Panc1 (cell line): ENCODE measurements at regions not wholly inside any gene's neighbourhood (a gene's known extent, or its start where the extent isn't known, plus 50 kb on each side); places are given as distances from the start of the nearest gene placed in this dataset.
A peak's percentile ranks its signal among the peaks of the same experiment; 100 is the strongest.

ENCODE experiments used
- ATAC-seq: fragments of 200-7000 bp; cut with Tn5 transposase; 2 replicates; pipeline ENCODE4 v1.9.1; 2020; ENCODE audit warnings: mild to moderate bottlenecking, moderate library complexity
- BruUV-seq: library from RNA; stranded (reverse); fragments of 400-500 nt; replicated peaks from 2 replicates; lab custom pipeline; 2021; lab: Mats Ljungman, UMichigan
- CTCF ChIA-PET: fragments of 300-600 bp; sonication (Branson Sonifier 250); formaldehyde crosslinking; loops from one replicate; lab custom pipeline; 2022; ENCODE audit warnings: antibody characterized with exemption; lab: Charles Lee
- POLR2A ChIA-PET: fragments of 300-600 bp; sonication (Branson Sonifier 250); formaldehyde crosslinking; loops from one replicate; lab custom pipeline; 2022; ENCODE audit warnings: antibody characterized with exemption; lab: Charles Lee
- DNase-seq: peaks from one replicate; pipeline ENCODE4 v3.0.0-alpha.2; 2010; ENCODE audit warnings: low read depth, low spot score
- H3K27ac ChIP-seq: 2 replicates; pipeline ENCODE4 v1.5.1; 2011; ENCODE audit warnings: mild to moderate bottlenecking, low read length, inconsistent platforms
- H3K27me3 ChIP-seq: fragments of 200-500 bp; sonication (Bioruptor generic); 2 replicates; pipeline ENCODE4 v1.6.0; 2014; ENCODE audit warnings: low read length, inconsistent platforms; ENCODE audit not compliant: control insufficient read depth, insufficient read depth
- H3K36me3 ChIP-seq: fragments of 200-500 bp; sonication (Bioruptor generic); 2 replicates; pipeline ENCODE4 v1.5.1; 2014; ENCODE audit warnings: inconsistent platforms, mild to moderate bottlenecking, low read length, moderate library complexity; ENCODE audit not compliant: control insufficient read depth, insufficient read depth
- H3K4me1 ChIP-seq: 2 replicates; pipeline ENCODE4 v1.5.1; 2011; ENCODE audit warnings: inconsistent platforms, mild to moderate bottlenecking, low read length, moderate library complexity; ENCODE audit not compliant: control insufficient read depth, insufficient read depth
- H3K4me3 ChIP-seq, 2 experiments: 2 replicates each; pipeline ENCODE4 v1.5.1; 2011 to 2012; ENCODE audit warnings: low read depth in 2 of 2, low read length in 2 of 2, mild to moderate bottlenecking in 2 of 2, inconsistent platforms in 1 of 2, moderate library complexity in 1 of 2
- H3K9me3 ChIP-seq: fragments of 200-500 bp; sonication (Bioruptor generic); 2 replicates; pipeline ENCODE4 v1.5.1; 2014; ENCODE audit warnings: low read depth, mild to moderate bottlenecking, inconsistent platforms, low read length, moderate library complexity; ENCODE audit not compliant: control insufficient read depth, insufficient read depth
- CTCF ChIP-seq: fragments of 450-650 bp; IDR thresholded peaks from 2 replicates; pipeline ENCODE4 v1.5.1; 2017; ENCODE audit warnings: mild to moderate bottlenecking
- POLR2AphosphoS5 ChIP-seq: IDR thresholded peaks from 2 replicates; pipeline ENCODE4 v1.6.1; 2012; ENCODE audit warnings: mild to moderate bottlenecking, low read depth, low read length, moderate library complexity
- SIN3A ChIP-seq: IDR thresholded peaks from 2 replicates; pipeline ENCODE4 v1.6.1; 2012; ENCODE audit warnings: low read depth, mild to moderate bottlenecking, low read length, moderate library complexity, borderline replicate concordance; ENCODE audit not compliant: insufficient read depth
- TCF7L2 ChIP-seq: IDR thresholded peaks from 2 replicates; pipeline ENCODE4 v1.6.1; 2011; ENCODE audit warnings: mild to moderate bottlenecking, low read depth, low read length, inconsistent platforms
- in situ Hi-C: cut with HindIII; loops from 2 replicates; pipeline ENCODE4 v1.10.0; 2016; ENCODE audit warnings: low sequenced_read_pairs, low pct_unique_long_range_greater_than_20kb
- intact Hi-C: fragments of 100-400 bp; cut with micrococcal nuclease; formaldehyde crosslinking; loops from one replicate; pipeline ENCODE4 v1.10.0; 2022; ENCODE audit not compliant: unreplicated experiment
- TF ChIP-seq, protein P1 (sequence below), 2 experiments: IDR thresholded peaks; 2 replicates each; pipeline ENCODE4 v1.6.1; 2011 to 2012; ENCODE audit warnings: low read depth in 2 of 2, control low read depth in 1 of 2, low read length in 1 of 2, mild to moderate bottlenecking in 1 of 2, moderate library complexity in 1 of 2; ENCODE audit not compliant: insufficient read depth in 1 of 2

DNA sequence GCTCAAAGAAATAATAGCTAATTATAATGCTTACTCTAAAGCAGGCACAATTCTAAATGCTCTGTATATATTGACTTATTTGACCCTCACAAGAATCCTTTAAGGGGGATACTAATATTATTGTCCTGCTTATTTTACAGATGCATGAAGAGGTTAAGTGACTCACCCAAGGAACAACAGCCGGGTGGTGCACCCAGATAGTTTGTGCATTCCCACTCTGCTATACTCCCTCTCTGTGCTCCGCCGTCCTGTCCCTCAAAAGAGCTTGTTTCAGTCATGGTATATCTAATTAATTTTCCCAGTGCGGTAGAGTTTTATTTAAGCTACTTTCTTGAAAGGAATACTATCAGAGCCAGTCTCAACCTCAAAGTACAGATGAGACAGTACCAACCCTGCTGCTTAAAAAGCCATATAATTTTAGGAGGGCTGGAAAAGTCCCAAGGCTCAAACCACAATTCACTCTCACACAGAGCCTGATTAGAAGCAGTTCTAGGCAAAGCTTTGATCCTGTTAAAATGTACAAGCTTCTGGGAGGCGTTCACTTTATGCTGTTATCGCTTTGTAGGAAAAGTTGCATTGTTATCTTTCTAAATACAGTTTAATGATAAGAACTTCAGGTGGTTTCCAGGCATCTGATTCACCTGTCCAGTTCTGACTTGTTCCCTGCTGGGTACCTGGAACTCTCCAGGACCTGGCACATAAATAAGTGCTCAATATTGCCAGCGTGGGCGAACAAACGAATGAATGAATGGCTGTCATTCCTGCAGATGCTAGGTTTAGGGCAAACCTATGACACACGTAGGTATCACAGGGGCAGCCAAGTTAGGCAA lies 261.5 kb upstream of the KLF14 start:
- no peak overlapping the region for H3K4me3 ChIP-seq
- H3K4me1 ChIP-seq, result peaks cover 52% of the 10 kb centered on the region
- CTCF ChIA-PET, result no interaction called here
- no peaks in the 10 kb centered on the region for H3K36me3 ChIP-seq
- ATAC-seq (no peak), DNase-seq (no peak)
- no peaks in the 10 kb centered on the region for H3K27me3 ChIP-seq
- TF ChIP-seq, protein P1, sequence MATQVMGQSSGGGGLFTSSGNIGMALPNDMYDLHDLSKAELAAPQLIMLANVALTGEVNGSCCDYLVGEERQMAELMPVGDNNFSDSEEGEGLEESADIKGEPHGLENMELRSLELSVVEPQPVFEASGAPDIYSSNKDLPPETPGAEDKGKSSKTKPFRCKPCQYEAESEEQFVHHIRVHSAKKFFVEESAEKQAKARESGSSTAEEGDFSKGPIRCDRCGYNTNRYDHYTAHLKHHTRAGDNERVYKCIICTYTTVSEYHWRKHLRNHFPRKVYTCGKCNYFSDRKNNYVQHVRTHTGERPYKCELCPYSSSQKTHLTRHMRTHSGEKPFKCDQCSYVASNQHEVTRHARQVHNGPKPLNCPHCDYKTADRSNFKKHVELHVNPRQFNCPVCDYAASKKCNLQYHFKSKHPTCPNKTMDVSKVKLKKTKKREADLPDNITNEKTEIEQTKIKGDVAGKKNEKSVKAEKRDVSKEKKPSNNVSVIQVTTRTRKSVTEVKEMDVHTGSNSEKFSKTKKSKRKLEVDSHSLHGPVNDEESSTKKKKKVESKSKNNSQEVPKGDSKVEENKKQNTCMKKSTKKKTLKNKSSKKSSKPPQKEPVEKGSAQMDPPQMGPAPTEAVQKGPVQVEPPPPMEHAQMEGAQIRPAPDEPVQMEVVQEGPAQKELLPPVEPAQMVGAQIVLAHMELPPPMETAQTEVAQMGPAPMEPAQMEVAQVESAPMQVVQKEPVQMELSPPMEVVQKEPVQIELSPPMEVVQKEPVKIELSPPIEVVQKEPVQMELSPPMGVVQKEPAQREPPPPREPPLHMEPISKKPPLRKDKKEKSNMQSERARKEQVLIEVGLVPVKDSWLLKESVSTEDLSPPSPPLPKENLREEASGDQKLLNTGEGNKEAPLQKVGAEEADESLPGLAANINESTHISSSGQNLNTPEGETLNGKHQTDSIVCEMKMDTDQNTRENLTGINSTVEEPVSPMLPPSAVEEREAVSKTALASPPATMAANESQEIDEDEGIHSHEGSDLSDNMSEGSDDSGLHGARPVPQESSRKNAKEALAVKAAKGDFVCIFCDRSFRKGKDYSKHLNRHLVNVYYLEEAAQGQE (IDR thresholded peaks at IDR 0.05; ENCODE audit: insufficient read depth in 1 of 2, low read depth in 2 of 2, low read length in 1 of 2), result no peak
- TF ChIP-seq SIN3A (no peak), POLR2AphosphoS5 (no peak), CTCF (no peak), TCF7L2 (no peak)
- no peaks in the 10 kb centered on the region for H3K9me3 ChIP-seq
- no TSS peak for BruUV-seq
- peak overlapping the region; percentile 78 for H3K27ac ChIP-seq
- intact Hi-C loops, result no loop called here
- POLR2A ChIA-PET, result interaction anchor here (0.6 kb wide), 1 partner anchor 24 kb away, joined by 6 read pairs; no protein-coding TSS in a partner anchor
- in situ Hi-C loops, result no loop called here

- ChIA-PET CTCF (interaction anchor here (0.7 kb wide), 1 partner anchor 100 kb away, joined by 4 read pairs; no protein-coding TSS in a partner anchor), POLR2A (interaction anchor here (0.5 to 0.6 kb wide), 3 partner anchors 13 to 170 kb away, joined by 3 to 6 read pairs (median 5); no protein-coding TSS in a partner anchor)
- Histone ChIP-seq H3K4me3 (peak overlapping the region in 1 of 2 experiments; percentile 37; a peak in 2 of 4 replicates), H3K4me1 (peaks cover 56% of the 10 kb centered on the region), H3K36me3 (no peaks in the 10 kb centered on the region), H3K9me3 (no peaks in the 10 kb centered on the region), H3K27ac (peak overlapping the region; percentile 78), H3K27me3 (no peaks in the 10 kb centered on the region)
- BruUV-seq, result no TSS peak
- no peak for DNase-seq
- intact Hi-C loops (no loop called here), in situ Hi-C loops (no loop called here)
- TF ChIP-seq CTCF, result no peak
- TF ChIP-seq, protein P1 (IDR thresholded peaks at IDR 0.05; ENCODE audit: insufficient read depth in 1 of 2, low read depth in 2 of 2, low read length in 1 of 2), result no peak
- peak; percentile 12; the same call in 1 of the 2 replicates for ATAC-seq
Observed at GRCh38 chr7:130996205-130996832, 262.3 kb upstream of the KLF14 start.
